Ovary (tissue), 7 donors: ENCODE measurements at regions not wholly inside any gene's neighbourhood (a gene's known extent, or its start where the extent isn't known, plus 50 kb on each side); places are given as distances from the start of the nearest gene placed in this dataset.

Experiments used
- DNase-seq, 5 donors: peaks; one replicate each; pipeline ENCODE4 v3.0.0-alpha.2; 2019 to 2020
- H3K27ac ChIP-seq, 2 donors: fragments of 200-600 bp; one replicate each; pipeline versions ENCODE4 v1.5.1 to v1.8.0; 2019 to 2022
- H3K27me3 ChIP-seq: fragments of 200-600 bp; one replicate; pipeline ENCODE4 v1.8.0; 2022
- H3K36me3 ChIP-seq: fragments of 200-600 bp; sonication (generic); one replicate; pipeline ENCODE4 v1.5.1; 2019
- H3K4me1 ChIP-seq: one replicate; pipeline ENCODE4 v1.8.1; 2013; ENCODE audit warnings: mild to moderate bottlenecking, moderate library complexity; ENCODE audit not compliant: insufficient read depth
- H3K4me3 ChIP-seq: fragments of 200-600 bp; sonication (generic); one replicate; pipeline ENCODE4 v1.5.1; 2017
- H3K9me3 ChIP-seq, 2 donors: fragments of 200-600 bp in 1 of 2; sonication (generic) in 1 of 2; one replicate each; pipeline versions ENCODE4 v1.5.1 to v1.8.1; 2013 to 2019; ENCODE audit warnings: mild to moderate bottlenecking in 1 of 2, moderate library complexity in 1 of 2
- EP300 ChIP-seq: sonication (generic); formaldehyde crosslinking; IDR thresholded peaks from one replicate; pipeline ENCODE4 v1.6.1; 2017; ENCODE audit warnings: antibody characterized with exemption
- POLR2A ChIP-seq: fragments of 450-650 bp; IDR thresholded peaks from one replicate; pipeline ENCODE4 v1.6.1; 2017; ENCODE audit warnings: antibody characterized with exemption, mild to moderate bottlenecking, moderate library complexity
- WGBS, 3 donors: extraction: QIAGEN DNeasy Blood & Tissue Kit in 1 of 3; methylation state at CpG; one replicate each; pipeline versions ENCODE4 v1.1.5 to v1.1.7; 2013 to 2017; 5-methylcytosine and 5-hydroxymethylcytosine counted together
- intact Hi-C, 4 donors: fragments of 100-400 bp; cut with DNase I; formaldehyde crosslinking; loops; one replicate each; pipeline versions ENCODE4 v1.11.0 to v1.15.1; 2022 to 2023
- TF ChIP-seq, protein P1 (sequence below), 3 donors: fragments of 450-650 bp in 2 of 3; fragments of 200-600 bp in 1 of 3; IDR thresholded peaks; one replicate each; pipeline versions ENCODE4 v1.5.1 to v1.8.0; 2016 to 2022; ENCODE audit warnings: antibody characterized with exemption in 3 of 3, mild to moderate bottlenecking in 1 of 3
- donor health status: DM: no; HTN: no; CAD: no; lungs with moderate emphysema.
- donor health status: DM: no; HTN: no; CAD: no.
- donor health status: Bipolar disorder and iron deficiency.
- donor health status: DM: no; HTN: no; CAD: no.
- donor health status: DM: yes; HTN: yes; CAD: no.

DNA sequence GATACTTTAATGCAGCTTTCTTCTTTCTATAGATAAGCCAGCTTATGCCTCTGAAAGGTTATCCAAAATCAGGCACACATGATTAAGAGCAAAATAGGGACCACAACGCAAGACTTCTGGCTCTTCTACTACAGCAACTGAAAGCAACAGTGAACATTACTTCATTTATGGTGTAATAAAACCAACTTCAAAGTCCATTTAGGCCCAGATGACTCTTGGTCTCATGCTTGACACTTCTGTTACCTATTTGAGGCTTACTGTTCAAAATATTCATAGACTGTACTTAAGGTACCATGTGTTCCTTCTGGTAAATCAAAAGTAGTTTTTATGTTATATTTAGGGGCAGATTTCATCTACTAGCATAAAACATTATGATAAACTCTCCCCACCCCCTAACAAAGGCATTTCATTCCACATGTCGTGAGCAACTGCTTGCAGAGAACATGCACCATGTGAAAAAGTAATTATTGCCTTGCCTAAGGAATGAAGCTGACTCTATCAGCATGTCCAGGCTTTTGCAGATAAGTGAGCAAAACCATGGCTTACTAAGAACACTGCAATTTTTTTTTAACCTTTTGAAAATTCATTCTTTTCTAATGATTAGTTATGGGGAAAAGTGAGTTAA is 154.9 kb upstream of the ITGB1 start:
- Histone ChIP-seq H3K27me3 (no peaks in the 10 kb centered on the region), H3K9me3 (no peaks in the 10 kb centered on the region), H3K27ac (no peak overlapping the region), H3K36me3 (no peaks in the 10 kb centered on the region), H3K4me3 (no peak overlapping the region), H3K4me1 (peaks cover 12% of the 10 kb centered on the region)
- no peak for TF ChIP-seq POLR2A
- TF ChIP-seq, protein P1, sequence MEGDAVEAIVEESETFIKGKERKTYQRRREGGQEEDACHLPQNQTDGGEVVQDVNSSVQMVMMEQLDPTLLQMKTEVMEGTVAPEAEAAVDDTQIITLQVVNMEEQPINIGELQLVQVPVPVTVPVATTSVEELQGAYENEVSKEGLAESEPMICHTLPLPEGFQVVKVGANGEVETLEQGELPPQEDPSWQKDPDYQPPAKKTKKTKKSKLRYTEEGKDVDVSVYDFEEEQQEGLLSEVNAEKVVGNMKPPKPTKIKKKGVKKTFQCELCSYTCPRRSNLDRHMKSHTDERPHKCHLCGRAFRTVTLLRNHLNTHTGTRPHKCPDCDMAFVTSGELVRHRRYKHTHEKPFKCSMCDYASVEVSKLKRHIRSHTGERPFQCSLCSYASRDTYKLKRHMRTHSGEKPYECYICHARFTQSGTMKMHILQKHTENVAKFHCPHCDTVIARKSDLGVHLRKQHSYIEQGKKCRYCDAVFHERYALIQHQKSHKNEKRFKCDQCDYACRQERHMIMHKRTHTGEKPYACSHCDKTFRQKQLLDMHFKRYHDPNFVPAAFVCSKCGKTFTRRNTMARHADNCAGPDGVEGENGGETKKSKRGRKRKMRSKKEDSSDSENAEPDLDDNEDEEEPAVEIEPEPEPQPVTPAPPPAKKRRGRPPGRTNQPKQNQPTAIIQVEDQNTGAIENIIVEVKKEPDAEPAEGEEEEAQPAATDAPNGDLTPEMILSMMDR (IDR thresholded peaks at IDR 0.05): no peak
- no peak for TF ChIP-seq EP300
- intact Hi-C loops: no loop called here
- no peak for DNase-seq
- 46 to 55% (median 51%) methylated on average over 2 of the region's 2 CpGs for WGBS, 3 donors

DNA sequence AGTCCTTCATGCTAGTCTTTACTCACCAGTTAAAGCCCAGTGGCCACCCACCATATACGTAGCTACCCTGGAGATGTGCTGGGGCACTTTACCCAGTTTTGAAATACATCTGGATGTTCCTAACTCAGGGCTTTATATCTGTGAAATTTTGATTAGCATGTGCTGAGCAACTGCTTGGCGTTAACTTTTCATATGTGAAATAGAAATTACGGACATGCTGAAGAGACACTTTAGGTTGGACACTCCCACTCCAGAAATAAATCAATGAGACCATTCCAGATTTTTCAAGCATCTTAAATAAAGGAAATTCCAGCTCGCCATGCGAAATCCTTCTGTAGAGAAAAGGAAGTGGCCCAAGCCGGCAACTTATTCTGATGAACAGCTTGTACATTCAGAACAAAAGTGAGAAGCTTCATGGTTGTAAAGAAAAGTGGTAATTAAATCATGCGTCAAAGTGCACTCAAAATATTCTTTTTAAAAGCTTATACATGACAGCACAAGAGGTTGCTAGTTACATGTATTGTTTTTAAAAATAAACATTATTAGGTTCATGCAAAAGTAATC is 153.5 kb upstream of the ITGB1 start:
- H3K4me1 ChIP-seq: peaks cover 12% of the 10 kb centered on the region
- no peak for DNase-seq
- H3K9me3 ChIP-seq: no peaks in the 10 kb centered on the region
- H3K27ac ChIP-seq: no peak overlapping the region
- 87 to 91% (median 90%) methylated on average over 7 of the region's 7 CpGs for WGBS, 3 donors
- TF ChIP-seq EP300 (no peak), POLR2A (no peak)
- TF ChIP-seq, protein P1 (IDR thresholded peaks at IDR 0.05): no peak
- H3K4me3 ChIP-seq: no peak overlapping the region
- intact Hi-C loops: no loop called here
- no peaks in the 10 kb centered on the region for H3K27me3 ChIP-seq
- no peaks in the 10 kb centered on the region for H3K36me3 ChIP-seq

DNA sequence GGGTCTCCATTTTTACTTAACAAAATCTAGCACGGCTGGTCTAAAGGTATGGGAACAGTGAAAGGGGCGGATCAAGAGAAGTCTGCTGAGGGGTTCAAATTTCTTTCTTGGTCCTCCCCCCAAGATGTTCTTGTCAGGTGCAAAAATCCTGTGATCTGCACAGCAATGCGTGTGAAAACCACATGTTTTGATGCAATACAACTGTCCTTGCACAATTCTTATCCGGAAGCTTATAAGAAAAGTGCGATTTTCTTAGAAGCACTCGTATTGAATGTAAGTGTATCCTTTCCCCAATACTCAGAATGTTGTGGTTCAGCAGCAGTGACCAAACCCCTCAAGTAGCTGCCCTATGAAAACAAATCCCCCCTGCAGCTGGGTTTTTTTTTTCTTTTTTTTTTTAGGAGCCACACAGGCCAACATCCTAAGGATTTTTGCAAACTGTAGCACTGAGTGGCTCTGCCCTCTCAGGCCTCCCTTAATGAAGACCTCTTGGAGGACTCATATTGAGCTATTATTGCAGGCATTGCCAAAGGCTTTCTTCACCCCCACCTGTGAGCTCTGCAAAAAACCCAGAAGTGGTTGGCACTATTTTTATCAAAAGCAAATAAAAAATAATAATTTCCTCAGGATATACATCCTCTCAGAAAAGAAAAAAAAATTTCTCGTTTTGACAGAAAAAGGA is 151.9 kb upstream of the ITGB1 start:
- Histone ChIP-seq H3K4me1 (peaks cover 10% of the 10 kb centered on the region), H3K27me3 (no peaks in the 10 kb centered on the region), H3K9me3 (no peaks in the 10 kb centered on the region), H3K36me3 (no peaks in the 10 kb centered on the region), H3K4me3 (no peak overlapping the region), H3K27ac (no peak overlapping the region)
- intact Hi-C loops: no loop called here
- no peak for TF ChIP-seq POLR2A
- TF ChIP-seq, protein P1 (IDR thresholded peaks at IDR 0.05): no peak
- TF ChIP-seq EP300: no peak
- WGBS, 3 donors: 78 to 86% (median 84%) methylated on average over 7 of the region's 7 CpGs
- DNase-seq: no peak

DNA sequence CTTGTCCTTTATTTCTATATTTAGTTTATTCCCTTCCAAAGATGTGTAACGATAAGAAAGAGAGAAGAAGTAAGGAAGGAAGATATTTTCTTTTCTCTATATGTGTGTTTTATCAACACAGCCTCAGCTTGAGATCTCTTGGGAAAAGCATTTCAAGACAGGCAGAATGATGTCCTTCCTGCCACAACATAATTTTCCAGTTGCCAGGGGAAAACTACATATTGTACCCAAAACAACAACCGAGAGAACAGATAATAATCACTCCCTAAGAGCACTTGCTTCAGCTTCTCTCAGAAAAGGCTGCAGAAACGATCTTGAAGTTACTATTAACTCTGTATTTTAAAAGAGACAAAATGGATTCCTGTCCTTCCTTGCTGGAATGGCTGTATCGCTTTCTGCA is 151.4 kb upstream of the ITGB1 start:
- WGBS, 3 donors: 28 to 38% (median 31%) methylated on average over 4 of the region's 4 CpGs

More for the DNA sequence above, 151.4 kb upstream of the ITGB1 start:
- no peak for DNase-seq
- no peak overlapping the region for H3K27ac ChIP-seq
- no peaks in the 10 kb centered on the region for H3K27me3 ChIP-seq
- intact Hi-C loops: no loop called here
- TF ChIP-seq, protein P1 (IDR thresholded peaks at IDR 0.05): no peak
- no peak for TF ChIP-seq POLR2A
- no peak for TF ChIP-seq EP300
- H3K9me3 ChIP-seq: no peaks in the 10 kb centered on the region
- H3K4me1 ChIP-seq: peaks cover 6% of the 10 kb centered on the region
- H3K4me3 ChIP-seq: no peak overlapping the region
- no peaks in the 10 kb centered on the region for H3K36me3 ChIP-seq
